HFFc6 (cell line): ENCODE measurements at regions not wholly inside any gene's neighbourhood (a gene's known extent, or its start where the extent isn't known, plus 50 kb on each side); places are given as distances from the start of the nearest gene placed in this dataset.

Experiments used
- DNase-seq: peaks from one replicate; pipeline ENCODE4 v3.0.0-alpha.2; 2018
- H3K27ac Mint-ChIP-seq: 2 replicates; pipeline ENCODE4 v1.8.0; 2020; ENCODE audit warnings: mild to moderate bottlenecking, mixed read lengths
- H3K27me3 Mint-ChIP-seq: 2 replicates; pipeline ENCODE4 v1.8.0; 2021; ENCODE audit warnings: mild to moderate bottlenecking, moderate library complexity, mixed read lengths; ENCODE audit not compliant: insufficient read depth
- H3K36me3 Mint-ChIP-seq: 2 replicates; pipeline ENCODE4 v1.8.0; 2021; ENCODE audit warnings: low read depth, mixed read lengths
- H3K4me1 Mint-ChIP-seq: 2 replicates; pipeline ENCODE4 v1.8.0; 2020; ENCODE audit warnings: low read depth, mixed read lengths
- H3K4me3 Mint-ChIP-seq: 2 replicates; pipeline ENCODE4 v1.8.0; 2020; ENCODE audit warnings: mild to moderate bottlenecking, moderate library complexity, mixed read lengths
- H3K9me3 Mint-ChIP-seq: 2 replicates; pipeline ENCODE4 v1.8.0; 2020; ENCODE audit warnings: mild to moderate bottlenecking, mixed read lengths
- TF ChIP-seq, protein P1 (sequence below): fragments of 200-600 bp; sonication (generic); IDR thresholded peaks from 2 replicates; pipeline ENCODE4 v1.5.0; 2021; ENCODE audit warnings: antibody characterized with exemption, mild to moderate bottlenecking

DNA sequence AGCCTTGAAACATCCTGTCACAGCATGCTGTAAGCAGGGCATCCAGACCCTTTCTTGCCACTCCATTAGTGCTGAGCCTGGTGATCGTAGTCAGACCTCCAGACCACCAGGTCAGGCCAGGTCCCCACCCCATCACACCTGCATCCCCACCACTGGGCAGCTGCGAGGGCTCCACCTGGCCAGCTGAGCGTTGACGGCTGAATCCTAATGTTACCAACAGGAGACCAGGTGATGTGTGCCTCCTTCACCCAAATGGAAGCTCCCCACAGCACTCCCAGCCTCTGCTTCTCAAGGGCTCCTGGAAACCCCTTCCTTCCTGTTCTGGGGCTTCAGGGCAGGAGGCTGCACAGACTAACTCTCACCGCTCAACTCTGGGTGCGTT is 189.4 kb downstream of the C16orf95 start:
- peaks cover 8% of the 10 kb centered on the region; the same call in 1 of the 2 replicates for H3K27me3 Mint-ChIP-seq
- no peak overlapping the region for H3K27ac Mint-ChIP-seq
- no peak for DNase-seq
- H3K4me3 Mint-ChIP-seq = no peak overlapping the region
- TF ChIP-seq, protein P1, sequence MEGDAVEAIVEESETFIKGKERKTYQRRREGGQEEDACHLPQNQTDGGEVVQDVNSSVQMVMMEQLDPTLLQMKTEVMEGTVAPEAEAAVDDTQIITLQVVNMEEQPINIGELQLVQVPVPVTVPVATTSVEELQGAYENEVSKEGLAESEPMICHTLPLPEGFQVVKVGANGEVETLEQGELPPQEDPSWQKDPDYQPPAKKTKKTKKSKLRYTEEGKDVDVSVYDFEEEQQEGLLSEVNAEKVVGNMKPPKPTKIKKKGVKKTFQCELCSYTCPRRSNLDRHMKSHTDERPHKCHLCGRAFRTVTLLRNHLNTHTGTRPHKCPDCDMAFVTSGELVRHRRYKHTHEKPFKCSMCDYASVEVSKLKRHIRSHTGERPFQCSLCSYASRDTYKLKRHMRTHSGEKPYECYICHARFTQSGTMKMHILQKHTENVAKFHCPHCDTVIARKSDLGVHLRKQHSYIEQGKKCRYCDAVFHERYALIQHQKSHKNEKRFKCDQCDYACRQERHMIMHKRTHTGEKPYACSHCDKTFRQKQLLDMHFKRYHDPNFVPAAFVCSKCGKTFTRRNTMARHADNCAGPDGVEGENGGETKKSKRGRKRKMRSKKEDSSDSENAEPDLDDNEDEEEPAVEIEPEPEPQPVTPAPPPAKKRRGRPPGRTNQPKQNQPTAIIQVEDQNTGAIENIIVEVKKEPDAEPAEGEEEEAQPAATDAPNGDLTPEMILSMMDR = no peak
- peaks cover 8% of the 10 kb centered on the region for H3K36me3 Mint-ChIP-seq
- H3K9me3 Mint-ChIP-seq = peaks cover 13% of the 10 kb centered on the region
- H3K4me1 Mint-ChIP-seq = peaks cover 27% of the 10 kb centered on the region

DNA sequence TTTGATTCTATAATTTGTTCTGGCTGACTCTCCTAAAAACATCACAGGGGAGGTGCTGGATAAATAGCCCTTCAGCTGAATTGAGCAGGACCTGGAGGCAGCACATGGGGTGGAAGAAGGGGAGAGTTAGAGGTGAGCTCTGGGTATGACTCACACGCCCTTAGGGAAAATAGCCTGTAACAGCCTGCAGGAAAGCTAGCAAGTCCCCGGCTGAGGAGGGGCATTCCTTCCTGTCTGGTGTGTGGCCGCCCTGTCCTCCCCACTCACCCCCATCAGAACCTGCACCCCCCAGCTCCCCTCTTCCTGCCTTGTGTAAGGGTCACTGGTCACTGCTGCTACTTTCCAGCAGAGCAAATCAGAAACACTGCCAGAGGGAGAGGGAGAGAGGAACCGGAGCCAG is 187.4 kb downstream of the C16orf95 start:
- peaks cover 32% of the 10 kb centered on the region for H3K4me1 Mint-ChIP-seq

DNA sequence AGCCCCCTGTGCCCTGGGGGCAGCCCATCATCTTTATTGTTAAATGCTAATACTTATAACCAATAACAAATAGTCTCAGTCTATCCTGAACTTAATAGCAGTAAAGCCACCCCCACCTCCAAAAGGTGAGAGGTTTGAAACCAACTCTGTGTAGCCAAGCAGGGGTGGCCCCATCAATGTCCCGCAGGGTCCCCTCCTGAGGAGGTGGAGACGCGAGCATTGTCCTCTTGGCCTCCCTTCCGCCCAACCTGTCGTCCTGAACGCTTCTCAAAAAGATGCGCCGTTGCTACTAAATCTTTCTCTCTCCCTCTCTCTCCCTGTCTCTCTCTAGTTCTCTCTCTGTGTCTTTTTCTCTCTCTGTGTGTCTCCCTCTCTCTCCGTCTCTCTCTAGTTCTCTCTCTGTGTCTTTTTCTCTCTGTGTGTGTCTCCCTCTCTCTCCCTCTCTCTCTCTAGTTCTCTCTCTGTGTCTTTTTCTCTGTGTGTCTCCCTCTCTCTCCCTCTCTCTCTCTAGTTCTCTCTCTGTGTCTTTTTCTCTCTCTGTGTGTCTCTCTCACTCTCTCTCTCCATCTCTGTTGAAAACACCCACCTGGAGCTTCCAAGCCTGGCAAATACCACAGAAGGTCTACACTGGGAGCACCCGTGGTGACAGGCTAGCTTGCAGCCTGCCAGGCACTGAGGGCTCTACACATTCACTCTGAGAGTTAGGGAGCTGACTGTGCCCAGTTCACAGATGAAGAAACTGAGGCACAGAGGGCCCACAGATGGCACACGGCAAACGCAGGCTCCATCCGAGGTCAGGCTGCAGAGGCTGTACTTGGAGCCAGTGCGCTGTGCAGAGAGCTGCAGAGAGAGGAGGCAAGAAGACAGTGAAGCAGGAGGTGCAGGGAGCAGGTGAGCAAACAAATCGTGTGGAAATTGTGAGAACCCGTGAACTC is 185.9 kb downstream of the C16orf95 start:
- TF ChIP-seq, protein P1 = no peak
- H3K27ac Mint-ChIP-seq = no peak overlapping the region
- peaks cover 8% of the 10 kb centered on the region for H3K9me3 Mint-ChIP-seq
- DNase-seq = no peak
- peaks cover 9% of the 10 kb centered on the region; the same call in 1 of the 2 replicates for H3K27me3 Mint-ChIP-seq
- peaks cover 12% of the 10 kb centered on the region for H3K36me3 Mint-ChIP-seq
- no peak overlapping the region for H3K4me3 Mint-ChIP-seq
- H3K4me1 Mint-ChIP-seq = peaks cover 37% of the 10 kb centered on the region

More for the DNA sequence above, 187.4 kb downstream of the C16orf95 start:
- Mint-ChIP-seq H3K27me3 (peaks cover 11% of the 10 kb centered on the region; the same call in 1 of the 2 replicates), H3K4me3 (peak overlapping the region; percentile 24; the same call in 1 of the 2 replicates), H3K9me3 (peaks cover 8% of the 10 kb centered on the region), H3K36me3 (peaks cover 12% of the 10 kb centered on the region), H3K27ac (no peak overlapping the region)
- DNase-seq = peak; percentile 69
- TF ChIP-seq, protein P1 = no peak

DNA sequence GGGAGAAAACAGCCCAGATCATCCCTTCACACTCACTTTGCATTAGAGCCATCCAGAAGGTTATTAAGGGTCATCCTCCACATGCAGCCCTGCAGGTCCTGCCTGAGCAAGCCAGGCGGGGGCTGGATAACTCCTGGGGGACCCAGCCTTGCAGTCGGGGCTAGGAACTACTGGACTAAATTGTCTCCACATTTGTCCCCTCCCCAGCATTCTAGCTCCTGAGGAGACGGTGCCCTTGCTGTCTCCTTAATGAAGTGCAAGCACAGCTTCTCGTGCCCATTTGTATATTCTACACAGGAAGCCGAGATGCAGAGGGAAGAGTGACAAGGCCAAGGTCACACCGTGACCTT is 185.2 kb downstream of the C16orf95 start:
- TF ChIP-seq, protein P1 = no peak
- peaks cover 32% of the 10 kb centered on the region for H3K4me1 Mint-ChIP-seq
- peaks cover 12% of the 10 kb centered on the region for H3K36me3 Mint-ChIP-seq
- H3K27me3 Mint-ChIP-seq = peaks cover 7% of the 10 kb centered on the region; the same call in 1 of the 2 replicates
- no peak overlapping the region for H3K27ac Mint-ChIP-seq
- no peak for DNase-seq
- H3K4me3 Mint-ChIP-seq = no peak overlapping the region
- peaks cover 8% of the 10 kb centered on the region for H3K9me3 Mint-ChIP-seq

DNA sequence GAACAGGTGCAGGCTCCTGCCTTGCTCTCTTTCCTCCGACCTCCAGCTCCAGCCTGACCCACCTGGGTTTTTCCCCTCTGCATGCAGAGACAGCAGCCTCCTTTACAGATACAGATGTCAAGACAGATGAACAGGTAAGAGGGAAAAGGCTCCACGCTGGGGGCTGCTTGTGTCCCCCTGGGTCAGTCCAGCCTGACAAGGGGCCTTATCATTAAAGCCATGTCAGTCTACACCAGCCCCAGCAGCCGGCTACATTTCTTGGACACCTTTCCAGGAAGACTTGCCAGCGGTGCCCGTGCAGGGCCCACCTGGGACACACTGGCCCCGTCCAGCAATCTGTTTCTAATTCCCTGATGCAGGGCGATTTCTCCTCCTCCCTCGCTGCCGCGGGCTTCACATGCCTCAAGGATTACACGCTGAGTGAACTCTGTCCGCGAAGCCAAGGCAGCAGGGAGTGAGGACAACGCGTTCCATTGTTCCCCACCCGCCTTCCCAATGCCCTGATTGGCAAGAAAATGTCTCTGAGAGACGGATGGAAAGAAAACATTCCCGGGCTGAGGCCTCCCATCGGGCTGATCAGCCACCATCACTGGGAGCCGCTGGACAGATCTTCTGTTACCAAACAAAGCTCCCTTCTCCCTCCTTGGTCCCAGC is 184.7 kb downstream of the C16orf95 start:
- H3K36me3 Mint-ChIP-seq = peaks cover 12% of the 10 kb centered on the region
- H3K27me3 Mint-ChIP-seq = peaks cover 7% of the 10 kb centered on the region; the same call in 1 of the 2 replicates
- peaks cover 29% of the 10 kb centered on the region for H3K4me1 Mint-ChIP-seq
- DNase-seq = peak; percentile 39
- peak overlapping the region; percentile 36; the same call in 1 of the 2 replicates for H3K4me3 Mint-ChIP-seq
- H3K27ac Mint-ChIP-seq = peak overlapping the region; percentile 62
- peaks cover 8% of the 10 kb centered on the region for H3K9me3 Mint-ChIP-seq
- TF ChIP-seq, protein P1 = no peak
